GM12873 (cell line): ENCODE measurements at regions not wholly inside any gene's neighbourhood (a gene's known extent, or its start where the extent isn't known, plus 50 kb on each side); places are given as distances from the start of the nearest gene placed in this dataset.

Source experiments
- TF ChIP-seq, protein P1 (sequence below): IDR thresholded peaks from 2 replicates; pipeline ENCODE4 v1.5.1; 2012; ENCODE audit warnings: low read depth, mild to moderate bottlenecking, moderate library complexity, low read length, control low read depth; ENCODE audit not compliant: insufficient read depth; ENCODE audit errors: missing control alignments

DNA sequence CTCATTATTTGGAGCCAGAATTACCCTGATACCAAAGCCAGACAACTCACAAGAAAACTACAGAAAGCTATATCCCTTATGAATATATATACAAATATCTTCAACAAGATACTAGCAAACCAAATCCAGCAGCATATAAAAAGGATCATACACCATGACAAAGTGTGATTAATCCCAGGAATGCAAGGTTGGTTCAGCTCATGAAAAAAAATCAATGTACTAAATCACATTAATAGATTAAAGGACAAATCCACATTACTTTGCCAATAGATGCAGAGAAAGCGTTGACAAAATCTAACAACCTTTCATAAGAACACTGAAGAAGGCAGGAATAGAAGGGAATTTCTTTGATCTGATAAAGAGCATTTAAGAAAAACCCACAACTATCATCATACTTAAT lies 50.4 kb upstream of the TEAD1 start:
- TF ChIP-seq, protein P1, sequence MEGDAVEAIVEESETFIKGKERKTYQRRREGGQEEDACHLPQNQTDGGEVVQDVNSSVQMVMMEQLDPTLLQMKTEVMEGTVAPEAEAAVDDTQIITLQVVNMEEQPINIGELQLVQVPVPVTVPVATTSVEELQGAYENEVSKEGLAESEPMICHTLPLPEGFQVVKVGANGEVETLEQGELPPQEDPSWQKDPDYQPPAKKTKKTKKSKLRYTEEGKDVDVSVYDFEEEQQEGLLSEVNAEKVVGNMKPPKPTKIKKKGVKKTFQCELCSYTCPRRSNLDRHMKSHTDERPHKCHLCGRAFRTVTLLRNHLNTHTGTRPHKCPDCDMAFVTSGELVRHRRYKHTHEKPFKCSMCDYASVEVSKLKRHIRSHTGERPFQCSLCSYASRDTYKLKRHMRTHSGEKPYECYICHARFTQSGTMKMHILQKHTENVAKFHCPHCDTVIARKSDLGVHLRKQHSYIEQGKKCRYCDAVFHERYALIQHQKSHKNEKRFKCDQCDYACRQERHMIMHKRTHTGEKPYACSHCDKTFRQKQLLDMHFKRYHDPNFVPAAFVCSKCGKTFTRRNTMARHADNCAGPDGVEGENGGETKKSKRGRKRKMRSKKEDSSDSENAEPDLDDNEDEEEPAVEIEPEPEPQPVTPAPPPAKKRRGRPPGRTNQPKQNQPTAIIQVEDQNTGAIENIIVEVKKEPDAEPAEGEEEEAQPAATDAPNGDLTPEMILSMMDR: no peak
